ENCODE measurements at regions not wholly inside any gene's neighbourhood (a gene's known extent, or its start where the extent isn't known, plus 50 kb on each side); places are given as distances from the start of the nearest gene placed in this dataset.
A peak's percentile ranks its signal among the peaks of the same experiment; 100 is the strongest.

DNA sequence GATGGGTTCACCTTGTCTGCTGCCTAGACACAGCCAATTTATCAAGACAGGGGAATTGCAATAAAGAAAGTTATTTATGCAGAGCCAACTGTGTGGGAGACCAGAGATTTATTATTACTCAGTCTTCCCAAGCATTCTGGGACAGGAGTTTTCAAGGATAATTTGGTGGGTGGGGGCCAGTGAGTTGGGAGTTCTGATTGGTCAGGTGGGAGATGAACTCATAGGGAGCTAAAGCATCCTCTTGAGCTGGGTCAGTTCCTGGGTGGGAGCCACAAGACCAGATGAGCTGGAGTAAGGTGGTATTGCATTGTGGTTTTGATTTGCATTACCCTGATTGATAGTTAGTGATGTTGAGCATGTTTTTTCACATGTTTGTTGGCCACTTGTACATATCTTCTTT lies 86.1 kb downstream of the PRKAB2 start:
- H3K36me3 ChIP-seq, result no peaks in the 10 kb centered on the region
- DNase-seq (no peak), ATAC-seq (no peak)
- no peak for TF ChIP-seq CTCF (IDR thresholded peaks at IDR 0.05)
- H3K9me3 ChIP-seq, result peaks cover 7% of the 10 kb centered on the region
- no peak overlapping the region for H3K27ac ChIP-seq
- peaks cover 26% of the 10 kb centered on the region for H3K27me3 ChIP-seq (ENCODE audit: low read depth)
- peaks cover 4% of the 10 kb centered on the region for H3K4me1 ChIP-seq
- H3K4me3 ChIP-seq, result no peak overlapping the region
- intact Hi-C loops (cut with DNase I), result no loop called here

GRCh38 chr1:147084273-147085096 lies 87.8 kb downstream of the PRKAB2 start:
- no peak for TF ChIP-seq CTCF (IDR thresholded peaks at IDR 0.05)
- peak; percentile 60 for DNase-seq
- intact Hi-C loops (cut with DNase I), result no loop called here
- Histone ChIP-seq H3K4me3 (peak overlapping the region; percentile 58), H3K27ac (peak overlapping the region; percentile 77), H3K9me3 (peaks cover 7% of the 10 kb centered on the region), H3K4me1 (peaks cover 8% of the 10 kb centered on the region), H3K36me3 (no peaks in the 10 kb centered on the region), H3K27me3 (ENCODE audit: low read depth) (peaks cover 42% of the 10 kb centered on the region)
- ATAC-seq, result peak; percentile 83 to 88

- peak overlapping the region; percentile 77 for H3K27ac ChIP-seq
- H3K27me3 ChIP-seq (ENCODE audit: low read depth), result peaks cover 48% of the 10 kb centered on the region
- H3K9me3 ChIP-seq, result peaks cover 7% of the 10 kb centered on the region
- no peak for TF ChIP-seq CTCF (IDR thresholded peaks at IDR 0.05)
- peaks cover 13% of the 10 kb centered on the region for H3K4me1 ChIP-seq
- no peak for DNase-seq
- intact Hi-C loops (cut with DNase I), result no loop called here
- no peak for ATAC-seq
- H3K36me3 ChIP-seq, result no peaks in the 10 kb centered on the region
- peak overlapping the region; percentile 58 for H3K4me3 ChIP-seq
These were observed 88.4 kb downstream of the PRKAB2 start for GRCh38 chr1:147083919-147084272.

DNA sequence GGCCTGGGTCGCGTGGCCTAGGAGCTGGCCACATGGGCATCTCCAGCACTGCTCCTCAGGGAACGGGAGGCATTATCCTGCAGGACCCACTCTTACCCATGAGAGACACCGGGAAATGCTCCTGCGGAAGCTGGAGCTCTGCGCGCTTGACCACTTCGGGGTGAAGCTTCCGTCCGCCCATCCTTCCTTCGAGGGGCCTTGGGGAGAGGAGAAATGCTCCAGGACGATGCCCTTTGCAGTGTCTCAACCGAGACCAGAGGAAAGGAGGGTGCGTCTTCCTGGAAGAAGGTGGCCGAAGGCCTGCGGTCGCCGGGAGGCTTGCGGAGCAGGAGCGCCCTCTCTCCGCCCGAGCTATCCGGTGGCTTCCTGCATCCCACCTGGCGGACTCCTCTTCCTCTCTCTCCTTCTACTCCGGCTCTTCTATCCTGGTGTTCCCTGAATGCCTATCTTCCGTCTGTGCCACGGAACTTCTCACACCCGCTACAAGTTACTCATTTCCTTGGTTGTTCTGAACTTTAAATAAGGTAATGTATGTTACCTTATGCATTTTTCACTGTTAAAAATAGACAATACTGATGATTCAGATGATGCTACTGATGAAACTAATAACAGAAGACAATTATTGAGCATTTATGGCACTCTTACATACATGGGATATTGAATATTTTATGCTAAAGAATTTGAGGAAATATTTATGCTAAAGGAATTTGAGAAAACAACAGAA lies 91.4 kb downstream of the PRKAB2 start:
- no peak for DNase-seq
- H3K27me3 ChIP-seq (ENCODE audit: low read depth), result peaks cover 77% of the 10 kb centered on the region
- intact Hi-C loops (cut with DNase I), result no loop called here
- H3K4me1 ChIP-seq, result peaks cover 13% of the 10 kb centered on the region
- ATAC-seq, result no peak
- no peak overlapping the region for H3K4me3 ChIP-seq
- no peak overlapping the region for H3K27ac ChIP-seq
- no peaks in the 10 kb centered on the region for H3K9me3 ChIP-seq
- TF ChIP-seq CTCF (IDR thresholded peaks at IDR 0.05), result no peak
- H3K36me3 ChIP-seq, result no peaks in the 10 kb centered on the region

DNA sequence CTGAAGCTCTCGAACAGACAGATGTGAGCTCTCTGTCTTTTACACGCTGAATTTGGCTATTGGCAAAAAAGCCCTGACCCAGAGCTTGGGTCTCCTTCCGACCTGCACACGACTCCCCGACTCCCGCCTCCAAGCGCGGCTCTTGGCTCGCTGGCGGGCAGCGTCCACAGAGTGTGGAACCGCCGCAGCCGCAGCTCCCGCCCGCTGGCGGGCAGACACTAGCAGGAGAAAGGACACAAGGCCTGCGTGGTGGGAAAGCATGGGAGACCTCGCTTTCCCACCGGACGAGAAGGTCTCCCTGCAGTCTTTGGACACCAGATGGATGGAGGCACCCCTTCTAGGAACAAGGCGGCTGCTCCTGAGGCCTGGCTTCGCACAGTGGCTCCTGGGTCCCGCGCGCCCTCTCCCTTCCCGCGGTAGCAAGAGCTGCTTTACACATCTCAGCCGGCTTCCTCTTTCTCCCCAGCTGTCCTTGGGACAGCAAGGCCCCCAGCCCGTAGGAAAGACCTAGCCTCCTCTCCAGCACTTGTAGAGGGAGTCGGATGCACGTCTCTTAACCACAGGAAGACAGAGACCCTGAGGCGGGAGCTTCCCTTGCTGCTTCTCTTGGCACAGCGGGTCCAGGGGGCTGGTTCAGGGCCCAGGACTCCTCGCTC lies 92.1 kb downstream of the PRKAB2 start:
- no peak for DNase-seq
- Histone ChIP-seq H3K27ac (no peak overlapping the region), H3K4me1 (peaks cover 13% of the 10 kb centered on the region), H3K27me3 (ENCODE audit: low read depth) (peaks cover 83% of the 10 kb centered on the region), H3K36me3 (no peaks in the 10 kb centered on the region), H3K9me3 (no peaks in the 10 kb centered on the region), H3K4me3 (peak overlapping the region; percentile 19)
- no peak for TF ChIP-seq CTCF (IDR thresholded peaks at IDR 0.05)
- intact Hi-C loops (cut with DNase I), result no loop called here
- ATAC-seq, result no peak

Data from lower lobe of right lung (tissue), 2 donors.